Skeletal muscle satellite cell (primary cell): ENCODE measurements at regions not wholly inside any gene's neighbourhood (a gene's known extent, or its start where the extent isn't known, plus 50 kb on each side); places are given as distances from the start of the nearest gene placed in this dataset.

Experiments used
- H3K27me3 ChIP-seq: 2 replicates; pipeline ENCODE4 v1.7.0; 2013; ENCODE audit warnings: low read length; ENCODE audit not compliant: control insufficient read depth, insufficient read depth
- H3K36me3 ChIP-seq: 2 replicates; pipeline ENCODE4 v1.7.0; 2013; ENCODE audit warnings: mild to moderate bottlenecking, control low read depth, low read length; ENCODE audit not compliant: insufficient read depth
- H3K4me1 ChIP-seq: 2 replicates; pipeline ENCODE4 v1.7.0; 2013; ENCODE audit warnings: low read length; ENCODE audit not compliant: control insufficient read depth, insufficient read depth
- H3K4me2 ChIP-seq: 2 replicates; pipeline ENCODE4 v1.7.0; 2013; ENCODE audit warnings: mild to moderate bottlenecking, low read length
- H3K4me3 ChIP-seq: 2 replicates; pipeline ENCODE4 v1.7.0; 2013; ENCODE audit warnings: low read length
- H3K9ac ChIP-seq: 2 replicates; pipeline ENCODE4 v1.7.0; 2013; ENCODE audit warnings: mild to moderate bottlenecking, low read depth, low read length, moderate library complexity
- H3K9me3 ChIP-seq: replicated peaks from 2 replicates; pipeline ENCODE4 v1.7.0; 2013; ENCODE audit warnings: mild to moderate bottlenecking, control low read depth, low read length

DNA sequence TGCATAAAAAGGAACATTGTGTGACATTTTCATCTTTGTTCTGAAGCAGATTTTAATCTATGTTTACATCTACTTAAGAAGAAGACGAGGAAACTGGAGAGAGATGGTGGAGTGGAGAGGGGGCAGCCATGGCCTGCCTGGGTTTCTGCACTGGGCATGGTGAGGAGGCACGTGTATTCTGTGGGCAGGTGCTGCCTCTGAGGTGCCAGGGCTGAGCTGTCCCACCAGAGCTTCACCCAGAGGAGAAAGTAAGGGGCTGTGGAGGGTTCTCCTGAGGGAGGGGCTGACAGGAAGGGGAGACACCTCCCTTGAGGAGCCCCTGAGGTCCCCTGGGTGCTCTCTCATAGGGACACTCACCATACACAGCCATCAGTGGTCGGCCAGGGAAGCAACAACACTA, 372.4 kb upstream of the OR4E1 start:
- Histone ChIP-seq H3K9me3 (no peaks in the 10 kb centered on the region), H3K36me3 (no peaks in the 10 kb centered on the region), H3K27me3 (peaks cover 5% of the 10 kb centered on the region), H3K9ac (no peak overlapping the region), H3K4me1 (no peaks in the 10 kb centered on the region), H3K4me3 (no peak overlapping the region), H3K4me2 (no peak overlapping the region)

DNA sequence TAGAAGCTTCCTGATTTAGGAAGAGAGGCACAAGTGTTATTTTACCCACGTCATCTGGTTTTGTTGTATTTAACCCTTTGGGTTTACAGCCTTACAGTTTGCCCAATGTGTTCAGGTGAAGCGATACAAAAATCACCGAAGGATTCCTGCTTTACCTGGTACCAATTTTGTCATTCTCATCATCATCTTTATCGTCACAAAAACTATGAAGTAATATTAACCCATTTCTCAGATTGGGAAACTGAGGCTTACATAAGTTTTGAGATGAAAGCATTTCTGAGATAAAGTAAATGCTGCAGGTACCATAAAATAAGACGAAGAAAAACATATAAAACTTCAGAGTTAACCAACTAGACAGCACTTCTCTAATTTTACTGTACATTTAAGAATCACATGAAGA, 370.6 kb upstream of the OR4E1 start:
- Histone ChIP-seq H3K36me3 (no peaks in the 10 kb centered on the region), H3K9ac (no peak overlapping the region), H3K4me1 (no peaks in the 10 kb centered on the region), H3K4me3 (no peak overlapping the region), H3K9me3 (no peaks in the 10 kb centered on the region), H3K4me2 (no peak overlapping the region), H3K27me3 (peaks cover 2% of the 10 kb centered on the region)

DNA sequence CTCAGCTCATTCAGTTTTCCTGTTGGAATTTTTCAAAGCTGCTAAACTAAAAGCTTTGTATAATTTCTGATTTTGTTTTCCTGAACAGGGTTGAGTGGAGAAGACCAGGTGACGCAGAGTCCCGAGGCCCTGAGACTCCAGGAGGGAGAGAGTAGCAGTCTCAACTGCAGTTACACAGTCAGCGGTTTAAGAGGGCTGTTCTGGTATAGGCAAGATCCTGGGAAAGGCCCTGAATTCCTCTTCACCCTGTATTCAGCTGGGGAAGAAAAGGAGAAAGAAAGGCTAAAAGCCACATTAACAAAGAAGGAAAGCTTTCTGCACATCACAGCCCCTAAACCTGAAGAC, 367.1 kb upstream of the OR4E1 start:
- no peak overlapping the region for H3K9ac ChIP-seq
- no peak overlapping the region for H3K4me3 ChIP-seq

DNA sequence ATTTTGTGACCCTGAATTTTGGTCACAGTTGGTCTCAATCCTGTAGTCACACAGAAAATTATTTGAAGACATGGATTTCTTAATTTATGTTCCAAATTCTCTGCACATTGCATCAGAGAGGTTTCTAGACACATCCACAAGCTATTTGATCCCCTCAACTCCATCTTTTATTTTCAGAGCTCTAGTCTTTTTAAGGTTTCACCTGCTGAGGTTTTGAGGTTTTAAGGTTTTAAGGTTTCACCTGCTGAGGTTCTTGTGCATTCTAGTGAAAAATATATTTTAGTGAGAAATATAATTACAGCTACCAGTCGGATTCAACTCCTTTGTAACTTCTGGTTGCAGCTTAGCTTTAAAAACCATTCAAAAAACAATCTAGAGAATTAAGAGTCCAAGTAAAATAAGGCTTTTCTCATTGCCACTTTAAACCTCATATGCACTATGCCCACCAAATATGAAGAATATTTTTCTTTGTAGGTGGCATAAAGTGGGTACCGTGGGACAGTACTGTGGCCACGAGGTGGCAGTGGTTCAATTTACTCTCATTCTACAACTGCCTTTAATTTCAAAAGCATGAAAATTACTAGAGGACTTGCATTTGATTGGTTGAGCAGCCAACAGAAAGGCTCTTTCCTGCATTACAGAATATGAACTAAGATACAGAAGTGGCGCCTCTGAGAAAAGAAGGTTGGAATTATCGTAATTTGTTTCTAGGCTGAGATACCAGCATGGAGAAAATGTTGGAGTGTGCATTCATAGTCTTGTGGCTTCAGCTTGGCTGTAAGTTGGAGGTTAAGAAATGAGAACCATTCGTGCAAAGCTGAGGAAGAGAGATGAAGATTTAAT, 366.5 kb upstream of the OR4E1 start:
- no peaks in the 10 kb centered on the region for H3K27me3 ChIP-seq
- no peaks in the 10 kb centered on the region for H3K4me1 ChIP-seq
- no peak overlapping the region for H3K4me3 ChIP-seq
- no peaks in the 10 kb centered on the region for H3K9me3 ChIP-seq
- no peak overlapping the region for H3K4me2 ChIP-seq
- H3K36me3 ChIP-seq = no peaks in the 10 kb centered on the region
- H3K9ac ChIP-seq = no peak overlapping the region

More for the DNA sequence above, 367.1 kb upstream of the OR4E1 start:
- H3K27me3 ChIP-seq = no peaks in the 10 kb centered on the region
- H3K4me1 ChIP-seq = no peaks in the 10 kb centered on the region
- no peaks in the 10 kb centered on the region for H3K9me3 ChIP-seq
- H3K4me2 ChIP-seq = no peak overlapping the region
- H3K36me3 ChIP-seq = no peaks in the 10 kb centered on the region

DNA sequence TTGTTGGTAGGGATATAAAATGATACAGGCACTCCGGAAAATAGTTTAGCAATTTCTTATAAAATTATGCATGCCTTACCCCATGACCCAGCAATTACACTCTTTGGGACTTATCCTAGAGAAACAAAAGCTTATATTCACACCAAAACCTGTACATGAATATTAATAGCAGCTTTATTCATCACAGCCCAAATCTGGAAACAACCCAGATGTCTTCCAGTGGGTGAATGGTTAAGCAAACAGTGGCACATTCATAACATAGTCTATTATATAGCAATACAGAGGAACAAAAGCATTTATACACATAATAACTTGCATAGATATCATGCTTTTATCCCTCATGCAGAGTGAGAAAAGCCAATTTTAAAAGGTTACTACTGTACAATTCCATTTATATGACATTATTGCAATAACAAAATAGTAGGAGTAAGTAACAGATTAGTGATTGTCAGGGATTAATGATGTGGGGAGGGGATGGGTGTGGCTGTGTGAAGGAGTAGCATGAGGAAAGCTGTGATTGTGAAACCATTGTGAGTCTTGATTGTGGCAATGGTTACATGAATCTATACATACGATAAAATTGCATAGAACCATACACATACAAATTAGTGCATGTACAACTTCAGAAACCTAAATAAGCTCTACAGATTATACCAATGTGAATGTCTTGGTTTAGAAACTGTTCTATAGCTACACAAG, 363.1 kb upstream of the OR4E1 start:
- H3K4me1 ChIP-seq = no peaks in the 10 kb centered on the region
- H3K27me3 ChIP-seq = no peaks in the 10 kb centered on the region
- no peak overlapping the region for H3K9ac ChIP-seq
- H3K4me2 ChIP-seq = no peak overlapping the region
- no peaks in the 10 kb centered on the region for H3K36me3 ChIP-seq
- H3K9me3 ChIP-seq = no peaks in the 10 kb centered on the region
- no peak overlapping the region for H3K4me3 ChIP-seq

DNA sequence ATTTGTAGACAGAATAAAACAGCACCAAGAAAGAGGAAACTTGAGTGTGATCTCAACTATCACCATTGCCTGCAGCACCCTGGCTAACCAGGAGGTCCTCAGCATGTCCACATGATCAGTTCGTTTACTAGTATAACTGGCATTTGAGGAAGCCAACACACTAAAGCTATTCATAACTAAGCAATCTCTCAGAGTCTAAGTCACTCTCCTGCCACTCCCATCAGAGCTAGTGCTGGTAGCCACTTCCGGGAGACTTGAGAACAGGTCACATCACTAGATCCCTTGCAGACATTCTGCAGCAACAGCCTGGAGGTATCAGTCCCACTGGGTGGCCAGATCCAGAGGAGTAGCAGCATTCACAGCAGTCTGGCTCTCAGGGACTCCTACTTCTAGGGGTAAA, 352.9 kb upstream of the OR4E1 start:
- H3K4me1 ChIP-seq = no peaks in the 10 kb centered on the region
- no peaks in the 10 kb centered on the region for H3K9me3 ChIP-seq
- no peaks in the 10 kb centered on the region for H3K36me3 ChIP-seq
- H3K4me3 ChIP-seq = no peak overlapping the region
- no peaks in the 10 kb centered on the region for H3K27me3 ChIP-seq
- no peak overlapping the region for H3K4me2 ChIP-seq
- H3K9ac ChIP-seq = no peak overlapping the region

DNA sequence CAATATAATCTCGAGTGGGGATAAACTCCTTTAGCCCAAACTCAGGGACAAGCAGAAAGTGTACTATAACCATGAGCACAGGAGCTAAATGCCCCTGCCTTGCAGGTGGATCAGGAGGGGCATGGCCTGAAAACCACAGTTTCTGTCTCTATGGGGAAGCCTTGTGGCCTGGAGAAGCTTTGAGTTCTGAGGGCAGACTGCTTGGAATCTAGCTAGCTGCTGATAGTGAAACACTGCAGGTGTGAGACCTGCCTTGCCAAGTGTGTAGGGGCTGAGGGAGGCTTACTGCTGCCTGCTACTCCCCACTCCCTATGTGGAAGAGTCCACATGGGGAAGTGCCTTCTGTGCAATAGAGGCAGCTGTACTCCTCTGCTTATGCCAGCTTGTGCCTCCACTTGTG, 352.3 kb upstream of the OR4E1 start:
- H3K9me3 ChIP-seq = no peaks in the 10 kb centered on the region
- H3K4me1 ChIP-seq = no peaks in the 10 kb centered on the region
- H3K36me3 ChIP-seq = no peaks in the 10 kb centered on the region
- H3K4me2 ChIP-seq = no peak overlapping the region
- H3K4me3 ChIP-seq = no peak overlapping the region
- no peak overlapping the region for H3K9ac ChIP-seq
- H3K27me3 ChIP-seq = no peaks in the 10 kb centered on the region

DNA sequence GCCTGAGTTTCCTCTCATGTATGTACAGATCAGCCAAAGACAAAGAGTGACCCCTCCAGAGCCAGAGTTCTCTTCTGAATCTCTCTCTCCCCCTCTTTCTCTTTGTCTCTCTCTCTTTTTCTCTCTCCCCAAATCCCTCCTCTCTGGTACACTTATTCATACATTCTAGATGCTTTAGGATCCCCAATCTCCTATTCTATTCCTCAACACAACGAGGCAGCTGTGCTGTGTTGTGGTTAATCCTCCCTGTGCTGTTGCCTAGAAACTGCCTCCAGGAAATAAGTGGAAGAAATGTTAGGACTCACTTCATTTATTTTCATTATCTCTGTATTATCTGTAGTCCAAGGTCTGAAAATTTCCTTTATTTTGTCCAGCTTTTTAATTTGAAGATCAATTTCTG, 350.5 kb upstream of the OR4E1 start:
- Histone ChIP-seq H3K9ac (no peak overlapping the region), H3K4me3 (no peak overlapping the region), H3K27me3 (no peaks in the 10 kb centered on the region), H3K9me3 (no peaks in the 10 kb centered on the region), H3K4me2 (no peak overlapping the region), H3K4me1 (no peaks in the 10 kb centered on the region), H3K36me3 (no peaks in the 10 kb centered on the region)

DNA sequence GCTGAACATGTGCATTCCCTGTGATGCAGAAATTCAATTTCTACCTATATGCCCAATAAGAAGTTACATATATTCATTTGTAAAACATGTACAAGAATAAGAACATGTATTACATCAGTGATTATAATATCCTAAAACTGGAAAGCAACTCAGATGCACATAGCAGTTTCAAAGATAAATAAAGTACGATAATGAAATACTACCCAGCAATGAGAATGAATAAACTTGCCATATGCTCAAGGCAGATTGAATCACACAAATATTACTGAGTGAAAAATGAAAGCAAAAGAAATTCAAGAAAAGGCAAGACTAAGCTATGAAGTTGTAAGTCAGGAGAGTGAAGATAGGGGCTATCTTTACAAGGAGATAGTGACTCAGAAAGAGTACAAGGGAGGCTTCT, 345.3 kb upstream of the OR4E1 start:
- Histone ChIP-seq H3K9me3 (no peaks in the 10 kb centered on the region), H3K4me2 (no peak overlapping the region), H3K36me3 (no peaks in the 10 kb centered on the region), H3K27me3 (no peaks in the 10 kb centered on the region), H3K9ac (no peak overlapping the region), H3K4me3 (no peak overlapping the region), H3K4me1 (no peaks in the 10 kb centered on the region)

DNA sequence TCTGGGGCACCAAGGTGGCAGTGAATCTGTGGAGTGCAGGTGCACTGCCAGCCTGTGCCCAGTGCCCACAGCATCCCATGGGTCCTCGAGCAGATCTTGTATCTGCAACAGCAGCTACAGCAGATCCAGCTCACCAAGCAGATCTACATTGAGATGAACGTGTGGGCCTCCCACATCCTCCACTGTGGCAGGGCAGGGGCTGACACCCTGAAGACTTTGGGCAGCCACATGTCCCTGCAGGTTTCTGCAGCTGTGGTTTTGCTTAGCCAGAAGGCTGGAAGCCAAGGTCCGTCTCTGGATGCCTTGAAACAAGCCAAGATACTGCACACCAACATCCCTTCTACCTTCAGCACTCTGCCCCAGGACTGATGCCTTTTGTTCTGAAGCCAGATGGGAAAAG, 338.8 kb upstream of the OR4E1 start:
- no peak overlapping the region for H3K4me2 ChIP-seq
- no peaks in the 10 kb centered on the region for H3K27me3 ChIP-seq
- H3K4me3 ChIP-seq = no peak overlapping the region
- no peaks in the 10 kb centered on the region for H3K9me3 ChIP-seq
- H3K4me1 ChIP-seq = no peaks in the 10 kb centered on the region
- no peaks in the 10 kb centered on the region for H3K36me3 ChIP-seq
- no peak overlapping the region for H3K9ac ChIP-seq

DNA sequence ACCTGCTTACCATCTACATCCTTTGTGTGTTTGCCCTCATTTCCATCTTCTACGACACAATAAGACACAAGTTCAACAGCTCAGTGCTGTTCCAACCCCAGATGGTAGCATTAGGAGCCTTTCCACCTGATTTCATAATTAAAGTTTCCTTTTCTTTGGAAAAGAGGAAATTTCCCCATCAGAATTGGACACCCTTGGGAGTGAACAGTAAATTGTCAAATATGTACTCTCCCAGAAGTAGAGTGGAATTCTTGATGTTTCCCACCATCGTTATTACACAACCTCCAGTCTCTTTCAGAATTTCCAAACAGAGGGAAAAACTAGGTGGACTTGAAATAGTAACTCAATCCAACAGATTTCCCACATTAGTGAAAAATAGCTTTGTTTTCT, 337.6 kb upstream of the OR4E1 start:
- Histone ChIP-seq H3K36me3 (no peaks in the 10 kb centered on the region), H3K4me2 (no peak overlapping the region), H3K9me3 (no peaks in the 10 kb centered on the region), H3K4me1 (no peaks in the 10 kb centered on the region), H3K9ac (no peak overlapping the region), H3K4me3 (no peak overlapping the region), H3K27me3 (no peaks in the 10 kb centered on the region)
